Putamen (tissue), 1 donor: ENCODE measurements at regions not wholly inside any gene's neighbourhood (a gene's known extent, or its start where the extent isn't known, plus 50 kb on each side); places are given as distances from the start of the nearest gene placed in this dataset.

Experiments used
- DNase-seq: peaks from one replicate; pipeline ENCODE4 v3.0.0-alpha.2; 2016; ENCODE audit warnings: low spot score

DNA sequence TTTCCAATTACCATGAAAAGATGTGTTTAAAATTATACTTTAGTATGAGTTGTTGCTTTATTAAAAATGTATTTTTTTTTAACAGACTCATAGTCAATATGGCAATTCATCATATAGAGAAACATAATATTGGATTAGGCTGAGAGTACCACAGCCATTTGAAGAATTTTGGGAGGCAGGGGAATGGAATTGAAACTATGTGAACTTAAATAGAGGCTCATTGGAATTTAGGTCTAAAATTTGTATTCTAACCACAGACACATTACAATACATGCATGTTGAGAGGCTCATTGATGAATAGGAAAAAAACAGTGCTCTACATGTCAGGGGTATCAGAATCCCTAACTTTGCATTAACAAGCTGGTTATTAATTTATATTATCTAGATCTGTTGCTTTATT lies 269.6 kb downstream of the DKK2 start:
- DNase-seq, result no peak

DNA sequence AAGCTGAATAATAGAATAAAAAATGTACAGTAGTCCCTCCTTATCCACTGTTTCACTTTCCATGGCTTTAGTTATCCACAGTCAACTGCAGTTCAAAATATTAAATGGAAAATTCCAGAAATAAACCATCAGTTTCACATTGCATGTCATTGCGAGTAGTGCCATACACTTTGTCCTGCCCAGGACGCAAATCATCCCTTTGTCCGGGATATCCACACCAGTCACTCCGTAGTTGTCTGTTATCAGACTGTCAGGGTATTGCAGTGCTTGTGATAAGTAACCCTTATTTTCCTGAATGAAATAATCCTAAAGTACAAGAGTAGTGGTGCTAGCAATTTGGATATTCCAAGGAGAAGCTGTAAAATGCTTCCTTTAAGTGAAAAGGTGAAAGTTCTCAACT lies 271.3 kb downstream of the DKK2 start:
- no peak for DNase-seq

DNA sequence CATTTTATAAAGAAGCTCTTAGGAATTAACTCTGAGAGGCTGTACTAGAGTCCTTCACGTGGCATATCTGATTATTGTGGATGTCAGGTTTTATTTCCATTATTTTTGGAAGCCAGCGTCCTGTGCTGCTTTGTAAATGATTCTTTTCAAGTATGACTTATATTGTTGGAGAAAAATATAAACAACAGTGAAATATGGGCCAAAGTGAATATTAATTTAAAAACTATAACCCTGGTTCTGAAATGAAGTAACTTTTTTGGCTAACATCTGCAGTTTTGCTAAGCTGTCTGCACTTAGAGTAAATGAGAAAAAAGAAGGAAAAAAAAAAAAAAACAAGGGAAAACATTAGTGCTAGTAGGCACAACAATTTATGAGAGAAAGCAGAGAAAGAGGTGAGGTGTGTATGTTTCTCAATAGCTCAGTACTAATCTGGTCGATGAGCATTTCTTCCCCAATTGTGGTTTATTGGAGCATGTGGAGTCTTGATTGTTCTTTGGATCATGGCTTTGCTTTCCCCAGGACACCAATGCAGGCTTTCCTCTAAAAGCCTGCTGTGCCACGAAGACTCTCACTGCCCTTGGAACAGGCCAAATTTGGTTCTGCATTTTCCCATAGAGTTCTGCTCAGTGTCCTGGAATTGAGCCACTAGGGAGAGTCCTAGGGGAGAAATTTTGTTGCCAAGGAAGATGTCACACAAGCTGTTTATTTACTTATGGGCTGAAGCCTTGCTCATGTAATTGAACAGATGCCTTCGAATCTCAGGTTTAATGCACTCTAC lies 273.3 kb downstream of the DKK2 start:
- no peak for DNase-seq

DNA sequence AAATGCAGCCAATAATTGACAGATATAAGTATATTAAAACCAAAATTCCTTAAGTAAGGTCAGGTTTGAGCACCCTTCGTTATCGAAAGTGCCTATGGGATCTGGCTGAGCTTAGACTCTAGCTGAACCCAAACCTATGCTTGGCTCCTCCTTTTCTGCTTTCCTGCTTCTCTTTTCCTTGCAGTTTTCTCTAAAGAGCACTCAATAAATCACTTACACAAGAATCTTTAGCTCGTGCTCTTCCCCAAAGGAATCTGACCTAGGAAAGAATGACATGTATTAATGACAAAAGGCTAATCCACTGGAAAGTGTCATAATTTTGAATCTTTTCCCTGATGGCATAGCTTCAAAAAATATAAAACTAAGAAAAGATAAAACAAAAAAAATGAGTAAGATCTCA lies 282.7 kb downstream of the DKK2 start:
- DNase-seq, result no peak

DNA sequence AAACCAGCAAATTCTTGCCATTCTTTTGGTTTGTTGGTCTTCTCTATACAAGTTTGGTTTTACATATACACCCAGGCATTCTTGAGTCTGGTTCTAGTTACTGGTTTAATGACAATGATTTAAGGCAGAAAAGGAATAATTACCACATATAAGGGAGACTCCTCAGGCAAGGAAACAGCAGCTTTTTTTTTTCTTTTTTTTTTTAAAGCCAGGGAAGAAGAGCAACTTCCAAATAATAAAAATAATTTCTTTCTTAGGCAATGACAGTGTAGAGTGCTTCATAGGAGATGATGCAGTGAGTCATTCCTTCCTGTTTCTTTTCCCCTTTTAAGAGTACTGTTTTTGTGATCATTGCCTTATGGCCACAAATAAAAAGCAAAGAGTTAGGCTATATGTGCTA lies 289.7 kb downstream of the DKK2 start:
- no peak for DNase-seq

DNA sequence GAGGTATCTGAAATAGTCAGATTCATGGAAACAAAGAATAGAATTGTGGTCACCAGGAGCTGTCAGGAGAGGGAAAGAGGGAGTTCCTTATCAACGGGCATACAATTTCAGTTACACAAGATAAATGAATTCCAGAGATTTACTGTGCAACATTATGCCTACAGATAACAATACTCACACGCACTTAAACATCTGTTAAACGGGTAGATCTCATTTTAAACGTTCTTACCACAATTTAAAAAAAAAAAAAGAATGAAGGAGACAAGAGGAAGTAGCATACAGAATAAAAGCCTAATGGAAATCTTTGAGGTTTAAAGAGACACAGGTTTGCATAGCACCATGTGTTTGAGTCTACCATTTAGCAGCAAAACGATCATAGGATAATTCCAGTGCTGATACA lies 298.0 kb downstream of the DKK2 start:
- no peak for DNase-seq

DNA sequence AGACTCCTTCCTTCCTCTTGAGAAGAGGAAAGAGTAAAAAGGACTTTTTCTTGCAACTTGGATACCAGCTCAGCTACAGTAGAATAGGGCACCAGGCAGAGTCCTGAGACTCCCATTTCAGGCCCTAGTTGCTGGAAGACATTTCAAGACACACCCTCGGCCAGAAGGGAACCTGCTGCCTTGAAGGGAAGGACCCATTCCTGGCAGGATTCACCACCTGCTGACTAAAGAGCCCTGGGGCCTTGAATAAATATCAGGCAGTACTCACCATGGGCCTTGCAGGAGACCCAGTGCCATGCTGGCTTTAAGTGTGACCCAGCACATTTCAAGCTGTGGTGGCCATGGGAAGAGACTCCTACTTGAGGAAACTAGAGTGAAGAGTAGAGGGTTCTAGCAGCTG lies 317.6 kb downstream of the DKK2 start:
- no peak for DNase-seq

DNA sequence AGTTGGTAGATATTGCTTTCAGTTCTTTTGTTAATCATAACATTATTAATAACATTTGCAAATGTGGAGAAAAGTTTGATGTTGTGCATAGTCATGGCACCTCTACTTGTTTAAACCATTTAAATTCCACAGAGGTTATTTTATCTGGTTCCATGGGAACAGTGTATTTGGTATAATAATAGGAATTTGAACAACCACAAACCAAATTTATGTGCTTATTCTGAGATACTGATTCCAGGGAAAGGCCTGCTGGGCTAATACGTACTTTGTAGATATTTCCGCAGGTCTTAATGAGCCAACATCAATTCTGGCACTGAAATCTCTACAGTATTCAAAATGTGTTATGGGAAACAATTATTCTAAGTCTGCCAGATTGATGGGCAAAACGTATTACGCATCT lies 319.0 kb downstream of the DKK2 start:
- no peak for DNase-seq

DNA sequence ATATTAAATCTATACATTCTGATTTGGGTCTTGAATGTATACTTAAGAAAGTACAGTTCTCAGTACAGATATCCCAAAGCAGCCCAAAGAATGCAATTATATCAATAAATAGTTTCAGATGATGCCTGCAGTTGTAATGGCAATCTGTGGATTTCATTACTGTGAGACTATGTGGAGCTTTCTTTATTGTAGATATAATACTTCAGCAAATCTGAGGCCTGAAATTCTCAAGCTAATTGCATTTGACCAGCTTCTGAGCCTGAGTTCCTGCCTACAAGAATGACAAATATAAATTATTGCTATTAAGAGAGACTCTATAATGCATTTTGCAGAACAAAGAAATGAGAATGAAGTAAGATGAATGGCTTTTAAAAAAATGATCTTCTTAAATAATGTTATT lies 320.3 kb downstream of the DKK2 start:
- DNase-seq, result no peak

DNA sequence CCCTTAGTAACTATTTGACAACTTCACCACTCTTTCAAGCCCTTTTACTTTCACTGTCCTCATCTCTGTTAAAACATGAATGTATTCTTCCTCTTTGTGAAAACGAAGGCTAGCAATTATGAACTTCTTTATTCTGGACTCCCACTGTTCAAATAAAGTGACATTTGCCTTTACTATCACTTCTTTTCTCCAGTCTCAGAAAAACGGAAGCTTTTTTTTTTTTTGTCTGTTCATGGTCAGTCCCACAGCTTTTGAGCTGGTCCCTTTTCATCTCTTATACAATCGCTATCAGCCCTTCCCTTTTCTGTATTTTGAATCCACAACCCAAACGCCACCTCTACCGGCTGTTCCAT lies 327.7 kb downstream of the DKK2 start:
- DNase-seq, result no peak

DNA sequence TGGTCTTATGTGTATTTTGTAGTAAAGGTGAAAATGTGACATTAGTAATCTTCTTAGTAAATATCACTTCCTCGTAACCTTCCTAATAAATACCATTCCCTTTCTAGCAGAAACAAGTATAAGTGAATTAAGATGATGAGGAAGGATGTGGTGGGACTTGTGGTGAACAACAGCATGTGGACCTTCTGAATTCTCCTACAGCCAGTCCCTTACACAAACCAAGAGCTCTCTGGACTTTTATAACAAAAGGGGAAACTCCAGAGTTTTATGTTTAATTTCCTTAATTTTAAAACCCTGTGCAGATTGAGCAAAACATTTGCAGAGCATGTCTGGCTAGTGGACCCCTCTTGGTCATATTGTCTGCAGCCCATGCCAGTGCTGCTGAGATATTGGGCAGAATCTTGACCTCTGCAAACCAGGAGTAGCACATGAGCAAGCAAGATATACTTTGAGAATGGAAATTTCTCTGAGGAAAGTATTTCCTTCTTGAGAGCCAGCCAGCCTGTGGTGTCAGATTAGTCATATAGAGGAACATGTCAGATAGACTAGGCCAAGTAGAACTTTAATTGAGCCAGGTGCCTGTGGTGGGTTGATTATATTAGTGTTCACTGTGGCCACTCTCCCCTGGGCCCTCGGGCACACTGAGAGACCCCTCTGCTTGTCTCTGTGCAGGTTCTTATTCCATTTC lies 328.2 kb downstream of the DKK2 start:
- no peak for DNase-seq

DNA sequence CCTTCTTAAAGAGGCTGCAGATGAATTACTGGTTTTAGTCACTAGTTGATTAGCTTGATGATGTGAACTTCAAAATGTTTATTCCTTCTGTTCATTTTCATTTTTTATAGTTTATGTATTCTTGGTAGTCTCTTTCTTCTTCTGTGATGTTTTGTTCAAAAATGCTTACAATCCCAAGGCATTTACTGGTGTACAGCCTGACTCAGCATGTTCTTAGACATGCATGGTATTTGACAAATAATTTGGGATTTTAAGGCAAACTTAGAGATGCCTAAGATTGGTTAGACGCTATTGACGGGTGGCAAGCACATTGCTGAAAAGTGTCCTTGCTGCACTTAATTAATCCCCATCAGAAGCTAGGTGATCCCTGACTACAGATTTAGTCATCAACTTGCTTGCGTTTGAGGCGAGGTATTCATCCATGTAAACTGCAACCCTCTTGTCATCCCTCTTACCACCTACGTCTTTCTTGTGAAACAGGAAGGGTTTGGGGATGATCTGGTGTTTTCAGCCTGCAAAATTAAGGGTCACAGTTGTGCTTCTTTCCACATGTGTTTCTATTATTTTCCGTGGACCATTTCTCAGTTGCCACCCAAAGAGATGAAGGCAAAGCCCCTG lies 331.8 kb downstream of the DKK2 start:
- no peak for DNase-seq

DNA sequence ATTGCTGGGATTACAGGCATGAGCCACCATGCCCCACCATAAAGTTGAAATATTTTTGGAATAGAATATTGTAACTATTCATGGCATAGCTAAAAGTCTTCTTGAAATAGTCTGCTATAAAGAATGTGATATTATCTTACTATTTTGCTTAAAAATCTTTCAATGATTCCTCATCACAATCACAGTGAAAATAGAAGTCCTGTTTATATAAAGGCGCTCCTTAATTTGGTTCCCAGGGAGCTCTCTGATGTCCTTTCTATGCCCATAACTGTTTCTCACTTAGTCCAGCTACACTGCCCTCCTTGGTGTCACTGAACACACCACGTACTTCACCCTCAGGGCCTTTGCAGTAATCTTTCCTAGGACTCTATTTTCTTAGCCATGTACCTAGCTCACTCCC lies 331.7 kb upstream of the GIMD1 start:
- DNase-seq, result no peak

DNA sequence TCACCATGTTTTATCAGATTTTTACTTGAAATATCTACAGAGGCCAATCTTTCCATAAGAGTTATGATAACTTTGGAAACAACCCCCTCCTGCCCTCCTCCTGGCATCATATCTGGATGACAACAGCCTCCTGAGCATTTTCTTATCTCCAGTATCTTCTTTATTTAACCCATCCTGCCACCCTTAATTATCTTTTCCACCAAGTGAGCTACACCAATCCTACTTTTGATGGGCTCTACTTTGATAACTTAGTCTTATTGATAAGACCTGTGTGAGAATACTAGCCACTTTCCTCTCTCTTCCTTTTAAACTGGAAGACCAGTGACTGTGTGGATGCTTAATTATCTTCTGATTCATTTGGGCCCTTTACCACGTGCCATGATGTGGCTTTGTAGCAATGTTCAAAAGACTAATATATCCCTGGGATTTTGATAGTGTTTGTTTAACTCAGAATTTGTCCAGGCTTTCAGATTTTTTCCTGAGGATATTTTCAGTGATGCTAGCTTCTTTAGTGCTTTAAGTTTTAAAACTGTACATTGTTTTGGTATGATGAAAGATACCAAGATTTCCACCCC lies 330.1 kb upstream of the GIMD1 start:
- DNase-seq, result no peak

DNA sequence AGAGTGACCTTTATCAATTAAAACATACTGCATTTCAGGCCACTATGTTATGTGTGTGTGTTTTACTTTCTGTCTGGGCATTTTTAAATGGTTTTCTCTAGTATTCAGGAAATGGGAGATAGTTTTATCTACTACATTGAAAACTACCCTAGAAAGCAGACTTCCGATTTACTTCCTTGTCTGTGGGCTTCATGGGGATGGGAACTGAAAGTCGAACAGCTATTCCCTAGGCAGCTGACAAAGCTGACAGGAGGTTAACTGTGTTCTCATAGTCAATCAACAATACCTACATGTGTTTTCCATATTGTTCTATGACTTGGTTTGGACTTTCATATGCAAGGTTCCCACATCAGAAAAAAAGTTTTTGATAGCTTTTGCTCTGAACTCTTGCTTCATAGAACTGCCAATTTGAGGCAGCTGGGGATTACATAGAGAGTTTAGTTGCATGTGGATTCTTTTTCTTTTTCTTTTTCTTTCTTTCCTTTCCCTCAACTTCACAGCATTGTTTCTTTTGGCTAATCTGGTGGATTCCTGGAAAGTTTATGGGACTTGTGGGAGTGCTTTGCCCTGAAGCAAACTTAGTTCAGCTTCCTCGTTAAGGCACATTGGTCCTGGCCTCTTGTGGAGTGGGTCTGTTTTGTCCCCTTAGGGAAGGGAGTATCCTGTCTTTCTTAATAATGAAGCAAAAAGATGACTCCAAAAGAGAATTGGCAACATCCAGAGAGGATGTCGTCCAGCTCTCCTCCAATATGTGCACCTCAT lies 327.1 kb upstream of the GIMD1 start:
- no peak for DNase-seq

DNA sequence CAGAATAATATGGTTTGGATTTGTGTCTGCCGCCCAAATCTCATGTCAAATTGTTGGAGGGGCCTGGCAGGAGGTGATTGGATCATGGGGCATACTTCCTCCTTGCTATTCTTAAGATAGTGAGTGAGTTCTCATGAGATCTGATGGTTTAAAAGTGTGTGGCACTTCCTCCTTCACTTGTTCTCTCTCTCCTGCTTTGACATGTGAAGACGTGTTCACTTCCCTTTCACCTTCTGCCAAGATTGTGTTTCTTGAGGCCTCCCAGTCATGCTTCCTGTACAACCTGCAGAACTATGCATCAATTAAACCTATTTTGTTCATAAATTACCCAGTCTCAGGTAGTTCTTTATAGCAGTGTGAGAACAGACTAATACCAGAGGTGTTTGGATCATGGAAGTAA lies 325.7 kb upstream of the GIMD1 start:
- no peak for DNase-seq

DNA sequence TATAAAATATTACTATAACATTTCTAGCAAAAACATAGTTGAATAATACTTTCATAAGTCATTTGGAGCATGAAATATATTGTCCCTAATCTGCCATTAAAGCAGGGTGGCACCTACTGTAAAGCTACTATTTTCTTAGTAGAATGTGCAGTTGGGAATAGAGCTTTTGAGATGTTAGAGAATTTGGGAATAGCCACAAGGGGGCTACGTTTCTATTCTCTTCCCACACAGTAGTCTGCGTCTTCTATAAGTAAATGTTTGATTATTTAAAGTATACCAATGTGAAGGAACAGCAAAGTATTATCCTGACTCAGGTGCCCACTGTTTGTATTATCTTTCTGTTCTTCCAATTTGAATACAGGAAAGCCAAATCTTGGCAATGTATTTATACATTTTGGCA lies 323.2 kb upstream of the GIMD1 start:
- no peak for DNase-seq

DNA sequence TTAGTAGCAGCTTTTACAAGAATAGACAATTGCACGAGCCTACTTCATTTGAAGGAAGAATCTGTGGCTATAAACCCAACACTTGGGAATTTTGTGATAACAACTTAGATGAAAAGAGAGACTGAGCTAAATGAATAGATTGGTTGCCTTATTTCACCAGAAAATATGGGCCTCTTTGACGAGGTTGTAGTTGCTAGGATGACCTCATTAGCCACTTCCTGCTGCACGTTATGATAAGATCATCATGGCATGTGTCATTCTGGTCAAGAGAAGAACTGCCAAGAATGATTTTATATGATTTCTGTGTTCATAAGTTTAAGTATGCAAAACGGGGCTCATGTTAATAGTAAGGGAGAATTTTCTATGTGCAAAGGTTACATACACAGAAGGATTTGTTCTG lies 321.9 kb upstream of the GIMD1 start:
- no peak for DNase-seq

DNA sequence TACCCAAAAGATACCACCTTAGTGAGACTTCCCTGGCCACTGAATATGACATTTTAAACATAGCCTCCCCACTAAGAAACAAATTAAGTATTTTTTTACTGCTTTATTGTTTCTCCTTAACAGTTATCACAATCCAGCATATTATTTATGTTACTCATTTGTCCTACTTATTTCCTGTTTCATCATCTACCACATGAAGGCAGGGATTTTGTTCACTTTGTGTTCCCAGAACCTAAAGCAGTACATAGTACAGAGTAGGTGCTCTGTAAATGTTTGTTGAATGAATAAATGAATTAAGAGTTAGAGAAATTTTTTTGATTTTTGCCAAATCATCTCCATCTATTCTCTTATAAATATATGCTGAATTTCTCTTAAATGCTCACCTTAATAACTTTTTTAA lies 318.4 kb upstream of the GIMD1 start:
- no peak for DNase-seq

DNA sequence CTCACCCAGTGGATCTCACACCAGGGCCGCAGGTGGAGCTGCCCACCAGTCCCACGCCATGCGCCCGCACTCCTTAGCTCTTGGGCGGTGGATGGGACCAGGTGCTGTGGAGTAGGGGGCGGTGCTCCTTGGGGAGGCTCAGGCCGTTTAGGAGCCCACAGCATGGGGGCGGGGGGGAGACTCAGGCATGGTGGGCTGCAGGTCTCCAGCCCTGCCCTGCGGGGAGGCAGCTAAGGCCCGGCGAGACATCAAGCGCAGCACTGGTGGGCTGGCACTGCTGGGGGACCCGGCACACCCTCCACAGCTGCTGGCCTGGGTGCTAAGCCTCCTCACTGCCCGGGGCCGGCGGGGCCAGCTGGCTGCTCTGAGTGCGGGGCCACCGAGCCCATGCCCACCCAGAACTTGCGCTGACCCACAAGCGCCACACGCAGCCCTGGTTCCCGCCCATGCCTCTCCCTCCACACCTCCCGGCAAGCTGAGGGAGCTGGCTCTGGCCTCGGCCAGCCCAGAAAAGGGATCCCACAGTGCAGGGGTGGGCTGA lies 312.9 kb upstream of the GIMD1 start:
- no peak for DNase-seq

DNA sequence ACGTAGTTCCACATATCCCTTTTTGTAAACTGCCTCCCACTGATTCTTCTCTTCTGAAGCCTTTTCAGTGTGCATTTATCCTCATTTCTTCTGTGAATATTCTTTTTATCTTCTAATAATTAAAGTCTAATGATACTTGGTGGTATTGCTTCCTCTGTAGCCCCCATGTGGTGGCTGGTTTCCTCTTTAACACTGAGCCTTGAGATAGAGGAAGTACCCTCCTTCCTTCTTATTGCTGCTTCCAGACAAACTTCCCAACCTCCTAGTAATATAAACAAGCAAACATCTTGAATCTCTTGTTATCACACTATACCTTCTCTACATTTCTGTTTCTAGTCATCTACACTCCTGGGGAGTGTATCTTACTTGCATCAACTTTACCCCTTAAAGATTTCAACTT lies 310.5 kb upstream of the GIMD1 start:
- no peak for DNase-seq

DNA sequence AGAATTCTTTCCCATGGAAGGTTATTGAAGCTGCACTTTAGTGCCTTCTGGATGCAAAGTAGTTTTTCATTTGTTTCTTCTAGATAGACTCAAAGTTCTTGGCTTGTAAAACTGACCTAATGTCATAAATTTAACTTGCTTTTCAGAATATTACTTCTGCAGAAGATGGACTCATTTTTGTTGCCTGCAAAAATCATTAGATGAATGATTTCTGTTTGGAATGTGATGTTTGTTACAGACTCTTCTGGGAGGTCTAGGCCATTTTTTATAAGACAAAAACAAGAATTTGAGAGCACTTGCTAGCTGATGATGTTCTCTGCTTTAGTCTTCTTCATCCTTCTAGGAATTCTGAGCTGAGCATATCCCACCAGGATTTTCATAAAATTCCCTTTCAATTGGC lies 308.6 kb upstream of the GIMD1 start:
- no peak for DNase-seq
